ENCODE measurements at regions not wholly inside any gene's neighbourhood (a gene's known extent, or its start where the extent isn't known, plus 50 kb on each side); places are given as distances from the start of the nearest gene placed in this dataset.
"Not testable (repeated sequence)": the region's sequence is repeated elsewhere in the genome, so short reads cannot be mapped to it uniquely, and the experiment has no call there.

DNA sequence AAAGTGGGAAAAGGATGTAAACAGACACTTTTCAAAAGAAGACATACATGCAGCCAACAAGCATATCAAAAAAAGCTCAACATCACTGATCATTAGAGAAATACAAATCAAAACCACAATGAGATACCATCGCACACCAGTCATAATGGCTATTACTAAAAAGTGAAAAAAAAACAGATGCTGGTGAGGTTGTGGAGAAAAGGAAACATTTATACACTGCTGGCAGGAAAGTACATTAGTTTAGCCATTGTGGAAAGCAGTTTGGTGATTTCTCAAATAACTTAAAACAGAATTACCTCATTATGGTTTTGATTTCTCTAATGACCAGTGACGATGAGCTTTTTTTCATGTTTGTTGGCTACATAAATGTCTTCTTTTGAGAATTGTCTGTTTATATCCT, 315.9 kb downstream of the SUCLA2 start:
- DNase-seq = not testable (repeated sequence)

GRCh38 chr13:47680748-47681147, 320.3 kb downstream of the SUCLA2 start:
- no peak for DNase-seq

DNA sequence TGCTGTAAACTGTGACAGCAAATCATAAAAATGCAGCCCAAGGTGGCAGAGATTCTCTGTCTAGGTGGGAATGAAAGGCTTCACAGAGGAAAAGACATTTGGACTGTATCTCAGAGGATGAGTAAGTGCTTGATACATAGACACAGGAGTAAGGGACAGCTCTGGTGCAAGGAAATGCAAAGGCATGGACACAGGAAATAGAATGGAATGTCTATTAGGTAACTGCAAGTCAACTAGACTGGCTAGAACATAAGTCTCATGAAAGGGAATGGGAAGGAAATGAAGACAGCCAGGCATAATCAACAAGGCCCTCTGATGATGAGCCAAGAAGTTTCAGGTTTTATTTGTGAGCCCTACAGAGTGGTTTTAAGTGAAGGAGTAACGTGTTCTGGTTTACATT, 321.7 kb downstream of the SUCLA2 start:
- DNase-seq = no peak

- DNase-seq = no peak
Observed at GRCh38 chr13:47678201-47678968, 322.7 kb downstream of the SUCLA2 start.

DNA sequence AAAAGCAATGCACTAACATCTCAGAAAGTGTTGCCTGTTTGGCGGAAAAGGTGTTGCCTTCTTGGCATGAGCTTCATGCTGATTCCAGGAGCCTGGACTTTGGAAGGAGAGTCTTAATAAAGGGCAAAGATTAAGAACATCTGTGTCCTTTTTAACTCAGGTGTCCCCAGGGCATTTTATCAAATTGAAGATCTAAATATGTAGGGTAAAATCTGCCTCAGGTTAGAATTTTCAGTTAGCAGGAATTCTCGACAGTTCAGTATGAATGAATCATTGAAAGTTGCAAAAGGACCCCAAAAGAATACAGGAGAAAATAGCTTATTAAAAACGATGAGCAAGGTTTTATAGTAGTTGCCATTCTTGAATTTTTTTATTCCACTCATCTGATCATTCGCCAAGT, 325.2 kb downstream of the SUCLA2 start:
- DNase-seq = no peak

- no peak for DNase-seq
Observed at GRCh38 chr13:47673009-47673850, 327.8 kb downstream of the SUCLA2 start.

DNA sequence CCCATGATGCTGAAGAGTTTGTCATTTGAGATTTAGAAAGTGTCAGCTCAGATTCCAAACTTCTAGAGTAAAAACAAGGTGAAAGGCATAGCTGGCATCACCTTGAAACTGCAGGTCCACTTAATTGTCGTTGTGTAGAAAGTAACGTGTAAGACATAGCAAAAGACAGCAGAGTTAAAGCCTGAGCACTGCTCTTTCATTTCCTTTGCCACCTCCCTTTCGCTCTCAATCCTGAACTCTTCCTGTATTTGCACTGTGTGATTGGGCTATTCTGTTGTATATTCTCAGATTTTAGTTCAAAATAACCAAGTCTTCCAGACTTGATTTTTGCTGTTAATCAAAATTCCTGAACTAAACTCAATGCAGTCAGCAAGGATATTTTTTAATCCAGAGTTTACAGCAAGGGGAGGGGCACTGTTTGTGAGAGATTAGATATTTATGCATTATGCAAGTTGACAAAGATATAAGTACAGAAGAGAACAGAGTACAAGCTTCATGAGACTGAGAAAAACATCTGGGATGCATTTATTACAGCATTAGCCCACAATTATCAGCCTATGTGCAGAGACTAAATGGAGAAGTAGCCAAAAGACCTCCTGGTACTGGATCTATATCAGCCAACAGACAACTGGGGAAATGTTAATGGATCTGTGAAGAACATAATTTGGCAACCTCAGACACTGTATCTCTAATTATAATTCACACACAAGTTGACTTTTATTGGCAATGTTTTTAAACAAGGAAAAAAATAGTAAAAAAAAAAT, 328.6 kb downstream of the SUCLA2 start:
- DNase-seq = no peak

GRCh38 chr13:47671776-47672175, 329.3 kb downstream of the SUCLA2 start:
- DNase-seq = no peak

DNA sequence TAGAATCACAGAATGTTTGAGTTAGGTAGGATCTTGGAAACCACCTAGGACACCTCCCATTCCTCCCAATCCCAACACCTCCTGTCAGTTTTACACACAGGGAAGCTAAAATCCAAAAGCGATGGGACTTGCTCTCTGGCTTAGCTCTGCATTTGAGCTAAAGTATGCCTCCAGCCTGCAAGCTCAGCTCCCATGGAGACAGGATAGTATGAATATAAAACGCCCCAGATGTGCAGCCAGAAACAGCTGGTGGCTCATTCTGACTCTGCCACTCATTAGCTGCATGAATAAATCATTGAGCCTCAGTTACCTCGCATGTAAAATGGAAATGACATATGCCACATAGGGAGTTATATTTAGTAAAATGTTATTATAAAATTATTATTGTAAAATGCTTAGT, 336.0 kb downstream of the SUCLA2 start:
- no peak for DNase-seq

DNA sequence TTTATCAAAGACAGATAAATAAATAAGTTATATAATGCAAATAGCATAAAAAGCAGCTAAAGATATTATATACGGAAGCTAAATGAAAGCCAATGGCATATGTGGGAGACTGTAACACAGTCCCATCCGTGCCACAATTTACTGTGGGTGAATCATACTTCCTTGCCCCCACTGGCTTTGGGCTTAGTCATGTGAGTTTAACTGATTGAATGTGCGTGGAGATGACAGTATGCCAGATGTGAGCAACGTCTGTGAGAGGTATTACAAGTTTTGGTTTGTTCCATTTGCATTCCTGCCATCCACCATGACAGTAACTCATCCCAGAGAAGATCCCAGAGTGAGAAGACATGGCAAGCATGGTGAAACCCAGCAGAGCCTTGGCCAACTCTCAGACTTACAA, 340.0 kb downstream of the SUCLA2 start:
- no peak for DNase-seq

DNA sequence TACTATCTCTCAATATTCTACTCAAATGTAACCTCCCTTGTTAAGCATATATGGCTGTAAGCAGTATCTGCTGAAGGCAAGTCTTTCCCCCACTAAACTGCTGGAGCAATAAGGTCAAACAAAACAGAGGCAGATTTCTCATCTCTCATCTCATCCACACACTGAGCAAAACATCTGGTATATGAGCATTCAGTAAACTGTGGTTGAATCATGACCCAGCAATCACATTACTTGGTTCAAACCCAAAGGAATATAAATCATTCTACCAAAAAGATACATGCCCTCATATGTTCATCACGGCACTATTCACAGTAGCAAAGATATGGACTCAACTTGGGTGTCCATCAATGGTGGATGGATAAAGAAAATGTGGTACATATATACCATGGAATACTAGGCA, 344.4 kb downstream of the SUCLA2 start:
- no peak for DNase-seq

- DNase-seq = no peak
Observed at GRCh38 chr13:47650209-47650608, 350.9 kb downstream of the SUCLA2 start.

DNA sequence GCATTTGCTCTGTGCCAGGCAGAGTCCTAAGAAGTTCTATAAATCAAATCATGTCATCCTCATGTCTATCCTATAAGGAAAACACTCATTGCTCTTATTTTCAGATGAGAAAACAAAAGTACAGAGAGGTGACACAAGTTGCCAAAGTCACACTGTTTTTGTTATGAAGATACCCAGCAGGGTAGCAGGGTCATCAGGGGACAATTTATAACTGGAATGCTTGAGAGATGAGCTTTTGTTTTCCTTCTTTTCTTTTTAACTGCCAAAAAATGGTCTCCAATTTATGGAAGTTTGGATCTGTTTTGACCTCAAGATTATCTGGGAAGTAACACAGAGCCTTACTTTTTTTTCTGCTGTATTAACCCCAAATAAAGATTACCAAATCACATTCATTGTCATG, 354.1 kb downstream of the SUCLA2 start:
- no peak for DNase-seq

DNA sequence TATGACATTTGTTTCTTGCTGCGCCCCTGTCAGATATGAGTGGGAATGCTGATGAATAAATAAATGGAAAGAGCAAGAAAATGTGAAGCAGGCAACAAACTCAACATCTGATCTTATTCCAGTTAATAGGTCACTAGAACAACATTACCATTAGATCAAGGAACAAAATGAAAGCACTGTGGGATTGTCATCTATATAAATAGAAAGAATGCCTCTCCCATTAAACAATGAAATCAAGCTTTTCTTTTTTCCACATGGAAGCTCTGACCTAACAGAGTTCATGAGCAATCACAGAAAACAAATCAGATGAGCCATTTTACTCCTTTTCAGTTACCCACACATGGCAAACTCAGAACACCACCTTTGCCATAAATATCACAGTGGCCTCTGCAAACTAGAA, 354.8 kb downstream of the SUCLA2 start:
- DNase-seq = no peak

GRCh38 chr13:47639738-47640447, 361.2 kb downstream of the SUCLA2 start:
- DNase-seq = no peak

- no peak for DNase-seq
Observed at GRCh38 chr13:47638627-47639026, 362.4 kb downstream of the SUCLA2 start.

- DNase-seq = no peak
Observed at GRCh38 chr13:47632311-47632710, 368.8 kb downstream of the SUCLA2 start.

DNA sequence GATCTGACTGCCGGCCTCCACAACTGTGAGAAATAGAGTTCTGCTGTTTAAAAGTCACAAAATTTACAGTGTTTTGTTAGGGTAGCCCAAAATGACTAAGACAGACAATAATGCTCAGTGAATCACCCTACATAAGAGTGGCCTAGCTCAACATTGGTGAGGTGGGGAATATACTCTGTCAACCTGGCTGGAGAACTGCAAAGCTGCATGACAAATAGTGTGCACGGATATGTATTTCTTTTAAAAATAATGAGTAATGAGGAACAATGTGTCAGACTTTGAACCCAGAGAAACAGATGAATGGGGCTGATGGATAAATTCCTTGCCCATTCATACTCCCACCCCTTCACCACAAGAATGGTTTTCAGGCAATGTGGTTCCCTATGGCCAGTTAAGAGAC, 372.4 kb downstream of the SUCLA2 start:
- DNase-seq = no peak

GRCh38 chr13:47623862-47624261, 377.2 kb downstream of the SUCLA2 start:
- DNase-seq = no peak

DNA sequence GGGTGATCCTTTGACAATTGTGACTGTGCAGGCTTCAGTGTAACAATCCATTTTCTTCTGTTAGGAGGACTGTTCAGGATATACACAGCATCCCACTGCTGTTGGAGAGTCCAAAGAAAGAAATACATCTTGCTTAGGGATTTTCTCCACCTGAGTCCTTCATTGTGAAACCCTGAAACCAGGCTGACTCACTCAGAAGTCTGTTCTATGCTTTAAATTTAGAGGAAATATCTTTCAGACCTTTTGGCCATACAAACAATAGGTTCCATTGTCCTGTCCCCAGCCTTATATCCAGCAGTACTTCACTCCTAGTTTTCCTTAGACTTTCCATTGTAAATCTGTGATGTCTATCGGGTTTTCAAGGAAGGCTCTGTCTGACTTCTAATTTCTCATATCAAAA, 379.1 kb downstream of the SUCLA2 start:
- DNase-seq = no peak

GRCh38 chr13:47611664-47612288, 389.3 kb downstream of the SUCLA2 start:
- no peak for DNase-seq

- no peak for DNase-seq
Observed at GRCh38 chr13:47610687-47611086, 390.4 kb downstream of the SUCLA2 start.
